ENCODE measurements at regions not wholly inside any gene's neighbourhood (a gene's known extent, or its start where the extent isn't known, plus 50 kb on each side); places are given as distances from the start of the nearest gene placed in this dataset.

DNA sequence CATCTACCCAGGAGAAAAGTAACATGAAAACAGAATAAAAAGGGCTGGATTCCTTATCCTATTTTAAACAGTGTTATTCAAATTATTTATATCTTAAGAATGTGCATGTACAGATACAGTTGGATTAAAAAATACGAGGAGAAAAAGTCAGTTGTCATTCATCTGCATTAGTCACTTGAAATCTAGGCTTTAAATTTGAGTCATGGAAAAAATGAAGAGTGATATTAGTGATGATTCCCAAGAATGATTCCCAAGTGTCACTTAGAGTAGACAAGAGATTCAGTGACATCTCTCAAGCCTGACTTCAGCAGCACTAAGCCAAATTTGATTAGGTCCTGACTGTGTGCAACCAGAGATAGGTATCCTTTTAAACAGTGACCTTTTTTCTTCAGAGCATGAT is 394.2 kb downstream of the IRS1 start:
- no peak for TF ChIP-seq ZNF331 (CRISPR knock-in tag; IDR thresholded peaks at IDR 0.05; ENCODE audit: low read depth)
- no peak for TF ChIP-seq POLR2AphosphoS5 (IDR thresholded peaks at IDR 0.05; ENCODE audit: low read depth)
- TF ChIP-seq, protein P1, sequence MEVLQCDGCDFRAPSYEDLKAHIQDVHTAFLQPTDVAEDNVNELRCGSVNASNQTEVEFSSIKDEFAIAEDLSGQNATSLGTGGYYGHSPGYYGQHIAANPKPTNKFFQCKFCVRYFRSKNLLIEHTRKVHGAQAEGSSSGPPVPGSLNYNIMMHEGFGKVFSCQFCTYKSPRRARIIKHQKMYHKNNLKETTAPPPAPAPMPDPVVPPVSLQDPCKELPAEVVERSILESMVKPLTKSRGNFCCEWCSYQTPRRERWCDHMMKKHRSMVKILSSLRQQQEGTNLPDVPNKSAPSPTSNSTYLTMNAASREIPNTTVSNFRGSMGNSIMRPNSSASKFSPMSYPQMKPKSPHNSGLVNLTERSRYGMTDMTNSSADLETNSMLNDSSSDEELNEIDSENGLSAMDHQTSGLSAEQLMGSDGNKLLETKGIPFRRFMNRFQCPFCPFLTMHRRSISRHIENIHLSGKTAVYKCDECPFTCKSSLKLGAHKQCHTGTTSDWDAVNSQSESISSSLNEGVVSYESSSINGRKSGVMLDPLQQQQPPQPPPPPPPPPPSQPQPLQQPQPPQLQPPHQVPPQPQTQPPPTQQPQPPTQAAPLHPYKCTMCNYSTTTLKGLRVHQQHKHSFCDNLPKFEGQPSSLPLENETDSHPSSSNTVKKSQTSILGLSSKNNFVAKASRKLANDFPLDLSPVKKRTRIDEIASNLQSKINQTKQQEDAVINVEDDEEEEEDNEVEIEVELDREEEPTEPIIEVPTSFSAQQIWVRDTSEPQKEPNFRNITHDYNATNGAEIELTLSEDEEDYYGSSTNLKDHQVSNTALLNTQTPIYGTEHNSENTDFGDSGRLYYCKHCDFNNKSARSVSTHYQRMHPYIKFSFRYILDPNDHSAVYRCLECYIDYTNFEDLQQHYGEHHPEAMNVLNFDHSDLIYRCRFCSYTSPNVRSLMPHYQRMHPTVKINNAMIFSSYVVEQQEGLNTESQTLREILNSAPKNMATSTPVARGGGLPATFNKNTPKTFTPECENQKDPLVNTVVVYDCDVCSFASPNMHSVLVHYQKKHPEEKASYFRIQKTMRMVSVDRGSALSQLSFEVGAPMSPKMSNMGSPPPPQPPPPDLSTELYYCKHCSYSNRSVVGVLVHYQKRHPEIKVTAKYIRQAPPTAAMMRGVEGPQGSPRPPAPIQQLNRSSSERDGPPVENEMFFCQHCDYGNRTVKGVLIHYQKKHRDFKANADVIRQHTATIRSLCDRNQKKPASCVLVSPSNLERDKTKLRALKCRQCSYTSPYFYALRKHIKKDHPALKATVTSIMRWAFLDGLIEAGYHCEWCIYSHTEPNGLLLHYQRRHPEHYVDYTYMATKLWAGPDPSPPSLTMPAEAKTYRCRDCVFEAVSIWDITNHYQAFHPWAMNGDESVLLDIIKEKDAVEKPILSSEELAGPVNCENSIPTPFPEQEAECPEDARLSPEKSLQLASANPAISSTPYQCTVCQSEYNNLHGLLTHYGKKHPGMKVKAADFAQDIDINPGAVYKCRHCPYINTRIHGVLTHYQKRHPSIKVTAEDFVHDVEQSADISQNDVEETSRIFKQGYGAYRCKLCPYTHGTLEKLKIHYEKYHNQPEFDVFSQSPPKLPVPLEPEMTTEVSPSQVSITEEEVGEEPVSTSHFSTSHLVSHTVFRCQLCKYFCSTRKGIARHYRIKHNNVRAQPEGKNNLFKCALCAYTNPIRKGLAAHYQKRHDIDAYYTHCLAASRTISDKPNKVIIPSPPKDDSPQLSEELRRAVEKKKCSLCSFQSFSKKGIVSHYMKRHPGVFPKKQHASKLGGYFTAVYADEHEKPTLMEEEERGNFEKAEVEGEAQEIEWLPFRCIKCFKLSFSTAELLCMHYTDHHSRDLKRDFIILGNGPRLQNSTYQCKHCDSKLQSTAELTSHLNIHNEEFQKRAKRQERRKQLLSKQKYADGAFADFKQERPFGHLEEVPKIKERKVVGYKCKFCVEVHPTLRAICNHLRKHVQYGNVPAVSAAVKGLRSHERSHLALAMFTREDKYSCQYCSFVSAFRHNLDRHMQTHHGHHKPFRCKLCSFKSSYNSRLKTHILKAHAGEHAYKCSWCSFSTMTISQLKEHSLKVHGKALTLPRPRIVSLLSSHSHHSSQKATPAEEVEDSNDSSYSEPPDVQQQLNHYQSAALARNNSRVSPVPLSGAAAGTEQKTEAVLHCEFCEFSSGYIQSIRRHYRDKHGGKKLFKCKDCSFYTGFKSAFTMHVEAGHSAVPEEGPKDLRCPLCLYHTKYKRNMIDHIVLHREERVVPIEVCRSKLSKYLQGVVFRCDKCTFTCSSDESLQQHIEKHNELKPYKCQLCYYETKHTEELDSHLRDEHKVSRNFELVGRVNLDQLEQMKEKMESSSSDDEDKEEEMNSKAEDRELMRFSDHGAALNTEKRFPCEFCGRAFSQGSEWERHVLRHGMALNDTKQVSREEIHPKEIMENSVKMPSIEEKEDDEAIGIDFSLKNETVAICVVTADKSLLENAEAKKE (CRISPR knock-in tag; IDR thresholded peaks at IDR 0.05), result no peak
- TF ChIP-seq ZNF114 (CRISPR knock-in tag; IDR thresholded peaks at IDR 0.05), result no peak
- no peak for TF ChIP-seq STAT1 (IDR thresholded peaks at IDR 0.05; ENCODE audit: unreplicated experiment)
- TF ChIP-seq, protein P2, sequence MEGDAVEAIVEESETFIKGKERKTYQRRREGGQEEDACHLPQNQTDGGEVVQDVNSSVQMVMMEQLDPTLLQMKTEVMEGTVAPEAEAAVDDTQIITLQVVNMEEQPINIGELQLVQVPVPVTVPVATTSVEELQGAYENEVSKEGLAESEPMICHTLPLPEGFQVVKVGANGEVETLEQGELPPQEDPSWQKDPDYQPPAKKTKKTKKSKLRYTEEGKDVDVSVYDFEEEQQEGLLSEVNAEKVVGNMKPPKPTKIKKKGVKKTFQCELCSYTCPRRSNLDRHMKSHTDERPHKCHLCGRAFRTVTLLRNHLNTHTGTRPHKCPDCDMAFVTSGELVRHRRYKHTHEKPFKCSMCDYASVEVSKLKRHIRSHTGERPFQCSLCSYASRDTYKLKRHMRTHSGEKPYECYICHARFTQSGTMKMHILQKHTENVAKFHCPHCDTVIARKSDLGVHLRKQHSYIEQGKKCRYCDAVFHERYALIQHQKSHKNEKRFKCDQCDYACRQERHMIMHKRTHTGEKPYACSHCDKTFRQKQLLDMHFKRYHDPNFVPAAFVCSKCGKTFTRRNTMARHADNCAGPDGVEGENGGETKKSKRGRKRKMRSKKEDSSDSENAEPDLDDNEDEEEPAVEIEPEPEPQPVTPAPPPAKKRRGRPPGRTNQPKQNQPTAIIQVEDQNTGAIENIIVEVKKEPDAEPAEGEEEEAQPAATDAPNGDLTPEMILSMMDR (conservative IDR thresholded peaks at IDR 0.05; ENCODE audit: low read depth in 2 of 2), result no peak
- TF ChIP-seq, protein P3, sequence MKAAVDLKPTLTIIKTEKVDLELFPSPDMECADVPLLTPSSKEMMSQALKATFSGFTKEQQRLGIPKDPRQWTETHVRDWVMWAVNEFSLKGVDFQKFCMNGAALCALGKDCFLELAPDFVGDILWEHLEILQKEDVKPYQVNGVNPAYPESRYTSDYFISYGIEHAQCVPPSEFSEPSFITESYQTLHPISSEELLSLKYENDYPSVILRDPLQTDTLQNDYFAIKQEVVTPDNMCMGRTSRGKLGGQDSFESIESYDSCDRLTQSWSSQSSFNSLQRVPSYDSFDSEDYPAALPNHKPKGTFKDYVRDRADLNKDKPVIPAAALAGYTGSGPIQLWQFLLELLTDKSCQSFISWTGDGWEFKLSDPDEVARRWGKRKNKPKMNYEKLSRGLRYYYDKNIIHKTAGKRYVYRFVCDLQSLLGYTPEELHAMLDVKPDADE (IDR thresholded peaks at IDR 0.05), result no peak
- TF ChIP-seq JUNB (IDR thresholded peaks at IDR 0.05; ENCODE audit: unreplicated experiment), result no peak
- no peak for TF ChIP-seq EZH2 (IDR thresholded peaks at IDR 0.05; ENCODE audit: low read depth, unreplicated experiment)
- TF ChIP-seq NANOG (IDR thresholded peaks at IDR 0.05; ENCODE audit: borderline replicate concordance), result no peak
- Mint-ChIP-seq H3K9me3 (no peaks in the 10 kb centered on the region; the same call in 2 of the 3 replicates), H3K27ac (no peak overlapping the region), H3K36me3 (ENCODE audit: low read depth) (no peaks in the 10 kb centered on the region), H3K27me3 (ENCODE audit: insufficient read depth, low read depth, poor library complexity) (no peaks in the 10 kb centered on the region), H3K4me1 (peaks cover 8% of the 10 kb centered on the region; the same call in 2 of the 3 replicates), H3K4me3 (no peak overlapping the region)
- Histone ChIP-seq H3F3A (replicated peaks; ENCODE audit: low read depth) (no peaks in the 10 kb centered on the region), H3K4me1 (ENCODE audit: insufficient read depth) (peaks cover 3% of the 10 kb centered on the region; the same call in 1 of the 2 replicates), H3K27ac (ENCODE audit: low read depth) (no peak overlapping the region), H3K79me2 (replicated peaks; ENCODE audit: insufficient read depth) (no peaks in the 10 kb centered on the region), H3K4me3 (no peak overlapping the region), H4K20me1 (replicated peaks; ENCODE audit: insufficient read depth) (no peaks in the 10 kb centered on the region), H3K9me2 (ENCODE audit: insufficient read depth) (peaks cover 11% of the 10 kb centered on the region), H3K36me3 (ENCODE audit: insufficient read depth) (no peaks in the 10 kb centered on the region), H3K27me3 (ENCODE audit: insufficient read depth) (no peaks in the 10 kb centered on the region), H2AFZ (no peak overlapping the region), H3K4me2 (no peak overlapping the region)
- DNase-seq (ENCODE audit: low spot score) (no peak), ATAC-seq (no peak)
